22Rv1 (cell line): ENCODE measurements at regions not wholly inside any gene's neighbourhood (a gene's known extent, or its start where the extent isn't known, plus 50 kb on each side); places are given as distances from the start of the nearest gene placed in this dataset.

Source experiments
- H3K27ac ChIP-seq: fragments of 450-650 bp; 2 replicates; pipeline ENCODE4 v1.5.1; 2017
- CTCF ChIP-seq: fragments of 450-650 bp; IDR thresholded peaks from 2 replicates; pipeline ENCODE4 v1.5.1; 2017; ENCODE audit warnings: mild to moderate bottlenecking
- ZFX ChIP-seq: fragments of 450-650 bp; IDR thresholded peaks from 2 replicates; pipeline ENCODE4 v1.6.1; 2017; ENCODE audit warnings: antibody characterized with exemption, borderline replicate concordance

- no peak for TF ChIP-seq CTCF
- no peak for TF ChIP-seq ZFX
- no peak overlapping the region for H3K27ac ChIP-seq
Observed at GRCh38 chr6:98525860-98526259, 308.5 kb upstream of the POU3F2 start.

DNA sequence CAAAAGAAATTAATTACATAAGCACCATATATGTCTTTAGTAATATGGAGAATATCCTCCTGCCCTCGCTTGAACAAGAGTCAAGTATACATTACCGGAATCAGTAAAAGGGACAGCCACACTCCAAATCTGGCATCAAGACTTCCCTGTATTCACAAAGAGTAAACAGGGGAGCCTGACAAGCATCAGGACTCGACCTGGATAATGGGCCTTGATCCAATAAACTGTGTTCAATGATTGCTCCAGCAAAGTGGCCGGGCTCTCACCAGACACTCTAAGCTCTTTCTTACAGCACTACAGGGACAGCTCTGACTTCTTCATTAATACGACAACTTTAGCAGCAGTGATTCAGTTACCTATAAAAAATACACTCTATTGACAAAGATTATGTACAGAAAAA, 307.9 kb upstream of the POU3F2 start:
- H3K27ac ChIP-seq = no peak overlapping the region
- TF ChIP-seq CTCF (no peak), ZFX (no peak)

GRCh38 chr6:98529364-98529763, 305.0 kb upstream of the POU3F2 start:
- no peak overlapping the region for H3K27ac ChIP-seq
- TF ChIP-seq CTCF (no peak), ZFX (no peak)

- H3K27ac ChIP-seq = no peak overlapping the region
- no peak for TF ChIP-seq CTCF
- no peak for TF ChIP-seq ZFX
Observed at GRCh38 chr6:98530732-98531131, 303.6 kb upstream of the POU3F2 start.

GRCh38 chr6:98532004-98532403, 302.4 kb upstream of the POU3F2 start:
- no peak overlapping the region for H3K27ac ChIP-seq
- TF ChIP-seq ZFX = no peak
- no peak for TF ChIP-seq CTCF

DNA sequence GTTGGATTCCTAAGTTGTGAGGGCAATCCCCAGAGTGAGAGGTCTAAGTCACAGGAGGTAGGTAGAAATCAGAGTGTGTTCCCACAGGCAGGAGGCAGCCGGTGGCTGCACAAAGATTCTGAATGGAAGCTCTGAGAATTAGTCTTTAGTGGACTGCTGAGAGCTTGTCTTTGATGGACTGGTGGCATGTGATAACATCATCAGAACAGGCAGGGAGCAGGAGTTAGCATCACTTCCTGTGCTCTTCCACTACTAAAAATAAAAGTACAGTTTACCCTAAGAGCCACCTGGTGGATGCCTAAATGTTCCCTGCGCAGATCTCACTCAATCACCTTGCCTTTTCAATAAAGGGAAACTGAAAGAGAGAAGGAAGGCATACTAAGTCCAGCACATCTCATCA, 294.6 kb upstream of the POU3F2 start:
- H3K27ac ChIP-seq = no peak overlapping the region
- TF ChIP-seq CTCF = no peak
- no peak for TF ChIP-seq ZFX

GRCh38 chr6:98546376-98546775, 288.0 kb upstream of the POU3F2 start:
- no peak for TF ChIP-seq CTCF
- TF ChIP-seq ZFX = no peak

More at GRCh38 chr6:98546376-98546775, 288.0 kb upstream of the POU3F2 start:
- H3K27ac ChIP-seq = no peak overlapping the region
